B cell (primary cell): ENCODE measurements at regions not wholly inside any gene's neighbourhood (a gene's known extent, or its start where the extent isn't known, plus 50 kb on each side); places are given as distances from the start of the nearest gene placed in this dataset.

Experiments
- ATAC-seq: fragments of 200-7000 bp; cut with Tn5 transposase; one replicate; pipeline ENCODE4 v1.10.0; 2021; ENCODE audit warnings: low read depth, mild to moderate bottlenecking, moderate number of reproducible peaks, moderate library complexity
- CTCF ChIA-PET: fragments of 350-600 bp; sonication (Branson Sonifier 250); formaldehyde crosslinking; loops from one replicate; lab custom pipeline; 2021; ENCODE audit warnings: antibody characterized with exemption, inconsistent platforms; lab: Charles Lee
- POLR2A ChIA-PET: fragments of 350-600 bp; sonication (Branson Sonifier 250); formaldehyde crosslinking; loops from one replicate; lab custom pipeline; 2021; ENCODE audit warnings: antibody characterized with exemption; lab: Charles Lee
- DNase-seq: peaks from one replicate; pipeline ENCODE4 v3.0.0; 2013
- H2AFZ ChIP-seq: 2 replicates; pipeline ENCODE4 v1.6.1; 2012; ENCODE audit warnings: mild to moderate bottlenecking, low read depth, low read length; ENCODE audit not compliant: insufficient read depth, poor library complexity, severe bottlenecking
- H3K27ac ChIP-seq, 2 donors: 1 replicate in 1 of 2; 2 replicates in 1 of 2; pipeline ENCODE4 v1.5.1; 2012 to 2013; ENCODE audit warnings: low read length in 2 of 2, mild to moderate bottlenecking in 2 of 2, moderate library complexity in 1 of 2
- H3K27me3 ChIP-seq, 4 experiments: fragments of 200-600 bp in 1 of 4; sonication (generic) in 1 of 4; replicated peaks in 1 of 4; 1 replicate in 2 of 4; 2 replicates in 2 of 4; pipeline versions ENCODE4 v1.6.1 to v1.7.0; 2013 to 2016; ENCODE audit warnings: low read length in 3 of 4, mild to moderate bottlenecking in 2 of 4, mixed read lengths in 1 of 4, moderate library complexity in 1 of 4; ENCODE audit not compliant: insufficient read depth in 4 of 4, control insufficient read depth in 3 of 4; ENCODE audit errors: control extremely low read depth in 1 of 4
- H3K36me3 ChIP-seq, 2 experiments: replicated peaks in 1 of 2; 1 replicate in 1 of 2; 2 replicates in 1 of 2; pipeline versions ENCODE4 v1.6.1 to v1.7.1; 2013; ENCODE audit warnings: low read length in 1 of 2; ENCODE audit not compliant: insufficient read depth in 2 of 2, control insufficient read depth in 1 of 2; ENCODE audit errors: control extremely low read depth in 1 of 2, extremely low read depth in 1 of 2
- H3K4me1 ChIP-seq, 2 donors: fragments of 200-600 bp in 1 of 2; sonication (generic) in 1 of 2; 1 replicate in 1 of 2; 2 replicates in 1 of 2; pipeline versions ENCODE4 v1.5.1 to v1.6.1; 2013 to 2017; ENCODE audit warnings: low read length in 2 of 2; ENCODE audit not compliant: control insufficient read depth in 2 of 2, insufficient read depth in 2 of 2
- H3K4me2 ChIP-seq: replicated peaks from 2 replicates; pipeline ENCODE3; 2012; ENCODE audit warnings: mild to moderate bottlenecking, low read depth, low read length; ENCODE audit not compliant: poor library complexity, severe bottlenecking
- H3K4me3 ChIP-seq, 5 experiments: fragments of 200-600 bp in 1 of 5; sonication (generic) in 1 of 5; 1 replicate in 3 of 5; 2 replicates in 2 of 5; pipeline versions ENCODE4 v1.5.1 to v1.7.0; 2011 to 2016; ENCODE audit warnings: low read length in 4 of 5, mild to moderate bottlenecking in 4 of 5, low read depth in 2 of 5, control low read depth in 1 of 5, moderate library complexity in 1 of 5; ENCODE audit not compliant: insufficient read depth in 1 of 5; ENCODE audit errors: control extremely low read depth in 1 of 5, extremely low read depth in 1 of 5
- H3K79me2 ChIP-seq: fragments of 200-600 bp; sonication (generic); one replicate; pipeline ENCODE4 v1.6.0; 2016; ENCODE audit warnings: low read length; ENCODE audit not compliant: control insufficient read depth, insufficient read depth
- H3K9ac ChIP-seq: fragments of 200-600 bp; sonication (generic); 2 replicates; pipeline ENCODE4 v1.6.1; 2017; ENCODE audit warnings: mild to moderate bottlenecking, low read length, moderate library complexity
- H3K9me3 ChIP-seq, 3 donors: one replicate each; pipeline versions ENCODE4 v1.6.1 to v1.7.1; 2013; ENCODE audit warnings: low read length in 2 of 3; ENCODE audit not compliant: control insufficient read depth in 2 of 3, insufficient read depth in 1 of 3; ENCODE audit errors: control extremely low read depth in 1 of 3
- H4K20me1 ChIP-seq: 2 replicates; pipeline ENCODE4 v1.6.0; 2012; ENCODE audit warnings: mild to moderate bottlenecking, low read length; ENCODE audit not compliant: insufficient read depth, control insufficient read depth, poor library complexity, severe bottlenecking
- H3K27ac Mint-ChIP-seq: one replicate; pipeline ENCODE4 v1.8.0; 2021; ENCODE audit warnings: mixed read lengths
- H3K27me3 Mint-ChIP-seq: one replicate; pipeline ENCODE4 v1.8.0; 2021; ENCODE audit warnings: mixed read lengths
- H3K4me1 Mint-ChIP-seq: one replicate; pipeline ENCODE4 v1.8.0; 2021; ENCODE audit warnings: mixed read lengths
- H3K4me3 Mint-ChIP-seq: one replicate; pipeline ENCODE4 v1.8.0; 2021; ENCODE audit warnings: mixed read lengths
- H3K9me3 Mint-ChIP-seq: one replicate; pipeline ENCODE4 v1.8.0; 2022; ENCODE audit warnings: mixed read lengths; ENCODE audit not compliant: insufficient read depth
- CTCF ChIP-seq: fragments of 200-600 bp; IDR thresholded peaks from one replicate; pipeline ENCODE4 v1.8.0; 2022; ENCODE audit warnings: antibody characterized with exemption, mild to moderate bottlenecking
- EZH2 ChIP-seq: IDR thresholded peaks from 2 replicates; pipeline ENCODE4 v1.6.1; 2012; ENCODE audit warnings: borderline replicate concordance, low read depth, mild to moderate bottlenecking, moderate library complexity, low read length; ENCODE audit not compliant: insufficient read depth, poor library complexity, severe bottlenecking
- WGBS: methylation state at CpG from one replicate; pipeline ENCODE4 v1.1.5; 2013; ENCODE audit warnings: missing lambda C conversion rate; ENCODE audit not compliant: insufficient coverage; 5-methylcytosine and 5-hydroxymethylcytosine counted together
- intact Hi-C: fragments of 100-400 bp; cut with micrococcal nuclease; formaldehyde crosslinking; loops from one replicate; pipeline ENCODE4 v1.10.0; 2022

- CTCF ChIA-PET = no interaction called here
- POLR2A ChIA-PET = no interaction called here
- Histone ChIP-seq H3K27ac (no peak overlapping the region), H3K9ac (no peak overlapping the region), H4K20me1 (no peaks in the 10 kb centered on the region), H3K36me3 (no peaks in the 10 kb centered on the region), H3K4me2 (peak overlapping the region; percentile 44), H3K79me2 (no peaks in the 10 kb centered on the region), H3K4me3 (no peak overlapping the region), H3K4me1 (peaks cover 2 to 5% of the 10 kb centered on the region in 2 donors), H3K27me3 (no peaks in the 10 kb centered on the region), H2AFZ (peak overlapping the region; percentile 36), H3K9me3 (no peaks in the 10 kb centered on the region)
- Mint-ChIP-seq H3K9me3 (no peaks in the 10 kb centered on the region), H3K27ac (no peak overlapping the region), H3K4me1 (peaks cover 11% of the 10 kb centered on the region), H3K27me3 (peaks cover 11% of the 10 kb centered on the region), H3K4me3 (no peak overlapping the region)
- TF ChIP-seq EZH2 (no peak), CTCF (no peak)
- intact Hi-C loops = no loop called here
- ATAC-seq = no peak
- DNase-seq = no peak
- WGBS = 21% methylated on average over 3 of the region's 5 CpGs
Observed at GRCh38 chr16:73166441-73166851, 118.5 kb upstream of the ZFHX3 start.

DNA sequence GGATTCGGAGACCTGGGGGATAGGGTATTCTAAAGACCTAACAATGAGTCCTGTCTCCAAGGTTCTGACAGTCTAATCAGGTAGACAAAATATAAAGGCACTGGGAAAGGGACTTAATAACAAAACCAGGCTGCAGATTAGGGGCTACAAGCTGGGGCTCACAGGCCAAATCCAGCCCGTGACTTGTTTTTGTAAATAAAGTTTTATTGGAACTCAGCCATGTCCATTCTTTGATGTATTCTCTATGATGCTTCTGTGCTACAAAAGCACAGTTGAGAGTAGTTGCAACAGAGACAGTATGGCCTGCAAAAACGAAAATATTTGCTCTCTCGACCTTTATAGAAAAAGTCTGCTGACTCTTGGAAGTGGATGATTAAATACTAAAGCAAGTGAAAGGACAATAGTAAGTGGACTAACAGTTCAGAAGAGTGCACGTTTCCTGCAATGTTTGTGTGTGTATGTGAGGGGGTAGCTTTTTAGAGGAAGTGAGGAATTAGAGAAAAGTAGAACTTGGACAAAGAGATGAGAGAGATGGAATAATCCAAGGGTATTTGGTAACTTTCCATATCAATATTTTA is 115.4 kb upstream of the ZFHX3 start:
- Mint-ChIP-seq H3K9me3 (no peaks in the 10 kb centered on the region), H3K27me3 (peaks cover 8% of the 10 kb centered on the region), H3K27ac (no peak overlapping the region), H3K4me1 (peaks cover 11% of the 10 kb centered on the region), H3K4me3 (no peak overlapping the region)
- H3K79me2 ChIP-seq = no peaks in the 10 kb centered on the region
- intact Hi-C loops = no loop called here
- H3K9me3 ChIP-seq = no peaks in the 10 kb centered on the region
- no peak overlapping the region for H2AFZ ChIP-seq
- no peak overlapping the region for H3K4me2 ChIP-seq
- no peaks in the 10 kb centered on the region for H4K20me1 ChIP-seq
- no peaks in the 10 kb centered on the region for H3K36me3 ChIP-seq
- ChIA-PET POLR2A (no interaction called here), CTCF (no interaction called here)
- no peaks in the 10 kb centered on the region for H3K27me3 ChIP-seq
- H3K4me3 ChIP-seq = no peak overlapping the region
- no peak for TF ChIP-seq CTCF
- no peak for TF ChIP-seq EZH2
- ATAC-seq (no peak), DNase-seq (no peak)
- 66% methylated on average over 4 of the region's 5 CpGs for WGBS
- no peak overlapping the region for H3K9ac ChIP-seq
- peaks cover 2 to 5% of the 10 kb centered on the region in 2 donors for H3K4me1 ChIP-seq
- H3K27ac ChIP-seq = no peak overlapping the region
